ENCODE measurements at regions not wholly inside any gene's neighbourhood (a gene's known extent, or its start where the extent isn't known, plus 50 kb on each side); places are given as distances from the start of the nearest gene placed in this dataset.
"Not testable (repeated sequence)": the region's sequence is repeated elsewhere in the genome, so short reads cannot be mapped to it uniquely, and the experiment has no call there.

DNA sequence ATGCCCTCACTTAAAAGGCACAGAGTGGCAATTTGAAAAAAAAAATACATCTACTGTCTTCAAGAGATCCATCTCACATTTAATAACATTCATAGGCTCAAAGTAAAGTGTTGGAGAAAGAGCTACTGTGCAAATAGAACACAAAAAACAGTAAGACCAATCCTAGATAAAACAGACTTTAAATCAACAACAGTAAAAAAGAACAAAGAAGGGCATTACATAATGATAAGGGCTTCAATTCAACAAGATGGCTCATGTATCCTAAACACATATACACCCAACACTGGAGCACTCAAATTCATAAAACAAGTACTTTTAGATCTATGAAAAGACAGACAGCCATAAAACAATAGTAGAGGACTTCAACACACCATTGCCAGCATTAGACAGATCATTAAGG, 93.6 kb upstream of the PCED1B start:
- DNase-seq = no peak

- not testable (repeated sequence) for DNase-seq
Measured at GRCh38 chr12:46988122-46988521, 91.3 kb upstream of the PCED1B start.

DNA sequence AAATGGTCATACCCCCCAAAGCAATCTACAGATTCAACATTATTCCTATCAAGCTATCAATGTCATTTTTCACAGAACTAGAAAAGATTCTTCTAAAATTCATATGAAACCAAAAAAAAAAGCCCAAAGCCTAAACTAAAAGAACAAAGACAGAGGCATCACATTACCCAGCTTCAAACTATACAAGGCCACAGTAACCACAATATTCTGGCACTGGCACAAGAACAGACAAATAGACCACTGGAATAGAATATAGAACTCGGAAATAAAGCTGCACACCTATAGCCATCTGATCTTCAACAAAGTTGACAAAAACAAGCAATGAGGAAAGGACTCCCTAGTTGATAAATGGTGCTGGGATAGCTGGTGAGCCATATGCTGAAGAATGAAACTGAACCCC, 89.2 kb upstream of the PCED1B start:
- DNase-seq = no peak

GRCh38 chr12:46992051-46992450, 87.4 kb upstream of the PCED1B start:
- not testable (repeated sequence) for DNase-seq

- DNase-seq = no peak
Measured at GRCh38 chr12:46998811-46999368, 80.5 kb upstream of the PCED1B start.

DNA sequence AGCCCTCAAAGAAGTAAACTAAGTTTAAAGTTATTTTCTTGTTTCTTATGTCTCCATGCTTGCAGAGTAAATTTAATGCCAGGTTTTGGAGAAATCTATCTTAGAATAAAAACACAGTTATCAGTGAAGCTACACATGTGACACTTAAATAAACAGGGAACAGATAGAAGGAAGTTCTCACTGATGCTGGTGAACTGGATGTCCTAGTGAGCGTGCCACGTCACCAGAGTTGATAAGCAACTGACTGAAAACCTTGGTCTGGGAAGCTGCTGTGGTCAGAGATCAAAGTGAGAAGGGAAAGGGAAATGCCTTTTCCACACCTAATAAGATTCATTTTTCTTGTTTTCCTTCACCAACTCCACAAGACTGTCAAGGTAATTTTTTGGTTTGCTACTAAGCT, 74.8 kb upstream of the PCED1B start:
- no peak for DNase-seq

DNA sequence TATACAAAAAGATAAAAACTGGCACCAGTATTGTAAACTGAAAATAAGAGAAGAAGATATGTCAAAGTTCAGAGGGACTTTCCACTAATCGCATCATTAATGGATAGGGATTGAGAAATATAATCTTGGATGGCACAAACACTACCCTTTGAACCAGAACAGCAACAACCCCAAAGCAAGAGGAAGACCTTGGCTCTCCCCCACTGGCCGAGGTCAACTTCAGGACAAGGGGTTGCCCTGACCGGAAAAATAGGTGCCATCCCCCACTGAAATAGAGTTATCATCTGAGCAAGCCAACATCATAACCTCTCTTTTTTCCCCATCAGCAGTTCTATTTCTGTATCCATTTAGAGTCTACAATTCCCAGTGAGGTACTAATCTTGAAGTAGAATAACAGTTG, 72.4 kb upstream of the PCED1B start:
- DNase-seq = no peak

GRCh38 chr12:47012552-47012951, 66.9 kb upstream of the PCED1B start:
- DNase-seq = no peak

DNA sequence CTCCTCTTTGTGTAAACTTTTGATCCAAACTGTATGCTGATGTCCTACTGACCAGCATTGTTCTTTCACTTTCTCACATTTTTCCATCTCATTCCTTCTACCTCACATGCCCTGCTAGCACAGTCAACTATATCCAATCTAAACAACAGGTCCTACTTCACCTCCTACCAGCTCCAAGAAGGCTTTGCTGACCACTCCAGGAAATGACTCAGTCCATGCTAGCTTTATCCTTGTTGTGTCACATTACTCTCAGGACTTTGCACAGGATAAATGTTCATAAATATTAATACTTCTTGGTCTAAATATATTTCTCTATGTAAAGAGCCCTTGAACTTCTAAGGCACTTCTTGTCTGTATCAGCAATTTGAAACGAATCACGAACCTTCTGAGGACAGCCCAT, 64.9 kb upstream of the PCED1B start:
- DNase-seq = peak; percentile 75

DNA sequence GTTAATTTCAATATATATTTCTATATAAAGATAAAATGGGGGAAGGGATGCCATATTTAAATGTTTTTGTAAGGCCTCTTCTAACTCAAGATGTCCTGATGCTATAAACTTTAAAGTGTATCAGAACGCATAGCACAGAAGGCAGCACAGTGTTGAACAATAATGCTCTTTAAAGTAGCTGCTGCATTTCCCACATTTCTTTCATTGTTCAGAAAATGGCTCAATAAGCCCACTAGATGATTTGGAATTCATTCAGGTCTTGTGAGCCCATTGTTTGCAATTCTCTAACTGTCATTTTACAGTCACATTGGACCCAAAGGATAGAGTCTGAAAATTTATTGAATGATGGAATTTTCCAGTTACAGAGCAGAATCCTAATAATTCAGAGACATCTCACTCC, 64.0 kb upstream of the PCED1B start:
- no peak for DNase-seq

GRCh38 chr12:47017041-47017713, 62.2 kb upstream of the PCED1B start:
- no peak for DNase-seq

GRCh38 chr12:47017901-47018475, 61.4 kb upstream of the PCED1B start:
- no peak for DNase-seq

GRCh38 chr12:47020211-47020821, 59.1 kb upstream of the PCED1B start:
- DNase-seq = no peak

GRCh38 chr12:47021298-47021697, 58.1 kb upstream of the PCED1B start:
- DNase-seq = peak; percentile 91

- peak; percentile 54 for DNase-seq
Measured at GRCh38 chr12:47022296-47022695, 57.1 kb upstream of the PCED1B start.

GRCh38 chr12:47023311-47023710, 56.1 kb upstream of the PCED1B start:
- DNase-seq = no peak

- no peak for DNase-seq
Measured at GRCh38 chr12:47023953-47024352, 55.5 kb upstream of the PCED1B start.

DNA sequence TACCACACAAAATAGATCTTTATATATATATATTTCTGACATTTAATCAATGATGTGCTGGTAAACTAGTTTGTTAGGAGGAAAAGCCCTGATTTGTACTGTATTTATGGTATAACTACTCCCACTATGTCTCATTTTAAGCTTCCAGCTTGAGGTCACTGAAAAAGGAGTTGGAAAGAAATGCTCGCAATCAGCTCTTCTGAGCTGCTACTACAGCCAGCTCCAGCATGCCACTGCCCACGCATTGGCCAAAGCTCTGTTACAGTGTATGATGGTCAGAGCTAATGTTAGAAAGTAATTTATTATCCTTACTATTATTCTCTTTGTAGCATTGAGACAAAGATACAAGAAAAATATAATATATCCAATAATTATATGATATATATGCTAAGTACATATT, 55.0 kb upstream of the PCED1B start:
- DNase-seq = no peak

DNA sequence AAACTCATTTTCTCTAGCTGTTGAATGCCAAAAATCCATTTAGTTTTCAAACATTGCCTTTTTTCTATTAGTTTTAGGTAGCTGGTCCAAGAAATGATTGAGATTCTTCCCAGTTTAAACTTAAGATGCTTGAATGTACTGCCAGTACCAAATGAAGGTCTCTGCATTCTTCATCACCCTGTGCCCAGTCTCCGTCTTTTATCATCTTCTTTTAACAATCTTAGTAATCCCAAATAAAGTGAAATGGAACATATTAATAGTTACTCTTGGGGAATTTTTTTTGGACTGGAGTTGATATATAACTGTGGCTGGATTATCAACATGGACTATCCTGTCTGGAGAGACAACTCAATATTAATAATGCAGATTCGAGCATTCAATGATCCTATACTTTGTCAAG, 54.1 kb upstream of the PCED1B start:
- no peak for DNase-seq

GRCh38 chr12:47025798-47026197, 53.6 kb upstream of the PCED1B start:
- DNase-seq = no peak

GRCh38 chr12:47026291-47026690, 53.1 kb upstream of the PCED1B start:
- no peak for DNase-seq
